Pons (tissue), 1 donor: ENCODE measurements at regions not wholly inside any gene's neighbourhood (a gene's known extent, or its start where the extent isn't known, plus 50 kb on each side); places are given as distances from the start of the nearest gene placed in this dataset.
"Not testable (repeated sequence)": the region's sequence is repeated elsewhere in the genome, so short reads cannot be mapped to it uniquely, and the experiment has no call there.

Experiments used
- DNase-seq: peaks from one replicate; pipeline ENCODE4 v3.0.0-alpha.2; 2016; ENCODE audit warnings: low spot score

DNA sequence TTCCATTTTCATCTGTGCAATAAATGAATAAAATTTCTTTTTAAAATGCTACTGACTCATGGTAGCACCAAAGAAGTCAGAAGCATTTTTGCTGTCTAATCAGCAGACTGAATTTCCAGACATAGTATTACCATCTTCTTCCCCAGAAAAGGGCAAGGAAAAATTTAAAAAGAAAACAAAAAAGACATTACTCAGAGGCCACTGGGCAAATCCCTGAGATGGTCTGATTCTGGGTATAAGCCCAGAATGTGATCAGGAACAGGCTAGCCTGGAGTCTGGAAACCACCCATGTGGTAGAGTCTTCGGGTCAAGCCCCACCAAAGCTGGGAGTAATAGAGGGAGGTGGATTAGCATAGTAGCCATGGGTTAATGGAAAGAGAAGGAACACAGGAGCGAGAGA, 342.8 kb downstream of the FBXW7 start:
- DNase-seq, result no peak

DNA sequence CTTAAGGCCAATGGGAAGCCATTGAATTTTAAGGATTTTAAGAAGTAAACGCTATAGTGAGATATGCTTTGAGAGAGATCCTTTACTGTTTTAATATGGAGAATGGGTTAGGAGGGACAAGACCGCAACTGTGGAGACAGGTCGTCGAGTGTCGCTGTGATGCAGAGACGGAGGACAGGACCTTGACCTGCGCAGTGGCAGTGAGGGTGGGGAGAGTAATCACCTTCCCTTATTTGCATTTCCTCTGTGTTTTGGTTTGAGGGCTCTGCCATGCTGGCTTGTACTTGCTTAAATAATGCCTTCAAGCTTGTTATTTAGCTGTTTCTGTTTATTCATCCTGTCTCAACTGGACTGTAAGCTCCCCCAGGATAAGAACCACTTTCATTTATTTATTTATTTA, 345.0 kb downstream of the FBXW7 start:
- no peak for DNase-seq

DNA sequence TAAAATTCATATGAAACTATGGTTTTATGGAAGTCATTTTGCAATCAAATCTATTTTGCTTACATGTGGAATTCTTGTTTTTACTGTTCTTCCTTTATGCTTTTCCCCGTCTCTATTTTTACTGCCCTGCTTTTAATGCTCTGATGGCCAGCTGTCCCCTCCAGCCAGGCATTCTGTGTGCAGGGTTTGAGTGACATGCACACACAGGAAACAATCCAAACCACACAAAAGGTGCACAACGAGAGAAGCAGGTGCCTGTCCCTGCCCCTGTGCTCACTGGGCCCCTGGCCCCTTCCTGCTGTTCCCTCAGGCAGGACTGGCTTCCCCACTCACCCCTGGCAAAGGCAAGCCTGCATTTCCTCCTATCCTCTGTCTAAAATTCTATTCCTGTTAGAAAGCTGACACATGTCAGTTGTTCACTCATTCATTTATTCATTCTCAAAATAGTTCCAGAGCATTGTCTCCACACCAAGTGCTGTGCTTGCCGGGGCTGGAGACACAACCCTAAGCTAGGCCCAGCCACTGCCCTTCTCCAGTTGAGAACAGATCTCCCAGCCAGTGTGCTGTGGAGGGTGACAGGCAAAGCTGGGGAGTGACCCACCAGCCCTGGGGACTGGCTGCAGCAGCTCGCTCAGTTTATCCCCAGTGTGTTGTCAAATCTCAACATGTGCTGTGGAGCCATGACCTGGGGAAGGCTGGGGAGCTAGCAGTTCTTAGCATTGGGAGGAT, 346.3 kb downstream of the FBXW7 start:
- no peak for DNase-seq

DNA sequence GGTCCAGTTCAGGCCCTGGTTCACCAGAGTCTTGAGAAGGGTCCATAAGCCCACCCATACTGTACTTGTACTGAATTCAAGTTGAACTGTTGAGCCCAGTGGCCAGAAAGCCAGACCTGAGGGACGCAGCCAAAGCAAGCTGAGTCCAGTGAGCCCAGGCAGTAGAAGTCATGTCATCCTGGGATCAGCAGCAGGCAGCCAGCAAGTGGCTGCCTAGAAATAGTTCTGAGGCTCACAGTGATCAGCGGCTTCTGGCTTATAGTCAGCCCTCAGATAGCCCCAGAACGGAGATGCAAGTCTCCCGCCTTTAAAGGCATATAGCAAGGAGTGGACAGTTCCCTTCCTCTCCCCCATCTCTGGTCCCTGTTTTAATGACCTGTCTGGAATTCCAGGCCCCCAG, 347.1 kb downstream of the FBXW7 start:
- no peak for DNase-seq

DNA sequence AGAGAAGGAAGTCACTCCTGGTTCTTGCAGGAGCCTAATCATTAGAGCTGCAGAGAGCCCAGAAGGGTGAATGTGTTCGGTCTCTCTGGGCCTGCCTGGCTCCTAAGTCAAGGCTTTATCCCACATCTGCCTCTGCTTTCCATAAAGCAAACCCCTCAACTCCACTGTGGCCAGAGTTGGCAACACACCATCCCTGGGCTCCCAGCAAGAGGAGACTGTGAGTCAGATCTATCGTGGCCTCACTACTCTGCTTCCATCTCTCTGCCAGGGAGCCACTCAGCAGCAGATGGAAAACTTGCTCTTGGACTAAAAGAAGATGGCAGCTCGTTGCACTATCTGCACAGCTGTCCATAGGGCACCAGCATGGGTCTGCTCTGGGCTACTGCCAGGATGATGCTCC, 348.2 kb downstream of the FBXW7 start:
- no peak for DNase-seq

DNA sequence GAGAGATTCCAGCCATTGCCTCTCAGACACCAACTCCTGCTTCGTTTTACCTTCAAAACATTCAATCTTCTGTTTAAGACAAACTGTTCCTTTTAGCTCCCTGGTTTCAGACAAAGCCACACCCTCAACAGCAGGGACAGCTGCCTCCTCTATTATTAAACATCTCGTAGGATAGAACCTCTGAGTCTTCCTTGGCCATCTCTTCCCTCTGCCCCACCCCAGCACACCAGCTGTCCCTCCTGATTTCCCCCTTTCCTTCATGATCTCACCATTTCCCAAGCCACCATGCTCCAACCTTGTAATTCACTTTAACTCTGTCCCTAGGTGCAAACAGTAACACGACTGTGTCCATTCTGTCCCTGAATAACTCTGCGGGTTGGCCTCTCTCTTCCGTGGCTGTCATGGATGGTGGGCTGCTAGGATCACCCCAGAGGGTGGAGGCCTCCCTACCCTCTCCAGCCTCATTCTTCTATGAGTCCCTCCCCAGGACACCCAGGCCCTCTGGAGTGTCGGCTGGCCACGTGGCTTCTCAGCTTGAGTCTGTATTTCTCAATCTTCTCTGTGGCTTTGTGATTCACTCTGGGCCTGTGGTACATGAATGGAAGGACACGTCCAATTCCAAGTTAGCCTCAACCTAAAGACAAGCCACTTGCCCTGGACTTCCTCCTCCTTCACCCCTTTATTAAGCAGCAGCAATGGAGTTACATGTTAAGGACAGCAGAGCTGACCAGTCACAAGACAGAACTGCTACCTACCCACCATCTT, 349.9 kb downstream of the FBXW7 start:
- no peak for DNase-seq

DNA sequence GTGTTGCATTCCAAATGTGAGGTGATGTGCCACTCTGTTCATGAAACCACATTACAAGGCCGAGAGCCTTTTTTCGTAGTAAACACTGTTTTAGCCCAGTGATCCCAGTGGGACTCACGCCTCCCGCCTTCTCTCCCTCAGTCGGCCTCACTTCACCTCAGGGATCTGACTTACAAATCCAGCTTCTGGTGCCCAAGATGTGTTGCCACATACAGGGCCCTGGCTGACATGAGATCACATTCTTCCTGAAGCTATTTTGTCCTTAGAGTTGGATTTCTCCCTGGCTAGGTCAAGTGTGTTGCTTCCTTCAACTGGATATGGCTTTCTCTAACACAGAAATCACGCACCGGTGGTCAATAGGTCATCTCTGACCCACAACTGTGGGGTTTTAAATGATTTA, 354.7 kb downstream of the FBXW7 start:
- no peak for DNase-seq

DNA sequence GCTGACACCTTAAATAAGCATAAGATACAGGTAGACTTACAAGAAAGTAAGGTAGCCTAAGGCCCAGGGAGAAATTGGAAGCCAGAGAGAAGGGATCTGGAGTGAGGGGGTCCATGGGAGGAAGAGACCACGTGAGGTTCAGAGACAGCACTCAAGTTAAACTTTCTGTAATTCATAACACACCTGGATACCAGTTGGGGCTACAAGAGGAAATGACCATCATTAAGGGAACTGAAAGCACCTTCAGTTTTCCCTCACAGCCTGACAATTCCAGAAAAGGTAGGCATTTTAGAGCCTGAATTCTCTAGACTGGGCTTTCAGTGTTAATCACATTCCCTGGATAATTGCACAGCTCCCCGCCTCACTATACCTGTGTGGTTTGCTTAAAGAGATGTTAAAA, 355.5 kb downstream of the FBXW7 start:
- no peak for DNase-seq

DNA sequence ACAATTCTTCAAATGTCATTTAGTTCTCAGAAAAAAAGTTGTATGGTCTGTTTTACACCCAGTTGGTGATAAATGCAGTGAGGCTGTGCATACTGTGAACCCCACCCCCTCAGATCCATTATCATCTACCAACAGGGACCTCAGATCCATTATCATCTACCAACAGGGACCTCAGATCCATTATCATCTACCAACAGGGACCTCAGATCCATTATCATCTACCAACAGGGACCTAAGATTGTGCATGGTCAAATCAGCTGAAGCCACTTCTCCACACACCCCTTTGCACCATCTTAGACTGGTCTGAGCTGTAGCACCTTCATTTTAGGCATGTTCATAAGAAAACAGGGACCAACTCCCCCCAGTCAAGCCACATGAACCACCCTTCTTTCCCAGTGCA, 358.4 kb downstream of the FBXW7 start:
- not testable (repeated sequence) for DNase-seq

DNA sequence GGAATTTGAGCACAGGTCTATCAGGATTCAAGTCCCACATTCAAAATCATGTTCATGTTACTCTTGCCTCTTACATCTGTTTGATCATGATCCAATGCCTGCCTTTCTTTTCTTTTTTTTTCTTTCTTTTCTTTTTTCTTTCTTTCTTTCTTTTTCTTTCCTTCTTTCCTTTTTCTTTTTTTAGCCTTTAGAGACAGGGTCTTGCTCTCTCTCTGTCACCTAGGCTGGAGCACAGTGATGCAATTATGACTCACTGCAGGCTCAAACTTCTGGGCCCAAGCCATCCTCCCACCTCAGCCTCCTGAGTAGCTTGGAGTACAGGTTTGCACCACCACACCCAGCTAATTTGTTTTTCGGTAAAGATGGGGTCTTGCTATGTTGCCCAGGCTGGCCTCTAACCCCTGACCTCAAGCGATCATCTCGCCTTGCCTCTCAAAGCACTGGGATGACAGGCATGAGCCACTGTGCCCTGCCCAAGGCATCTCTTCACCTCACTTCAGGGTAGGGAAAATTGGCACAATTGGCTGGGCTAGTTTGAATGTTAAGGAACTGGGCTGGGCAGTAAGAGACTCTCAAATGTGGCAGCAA, 359.2 kb downstream of the FBXW7 start:
- DNase-seq, result no peak

DNA sequence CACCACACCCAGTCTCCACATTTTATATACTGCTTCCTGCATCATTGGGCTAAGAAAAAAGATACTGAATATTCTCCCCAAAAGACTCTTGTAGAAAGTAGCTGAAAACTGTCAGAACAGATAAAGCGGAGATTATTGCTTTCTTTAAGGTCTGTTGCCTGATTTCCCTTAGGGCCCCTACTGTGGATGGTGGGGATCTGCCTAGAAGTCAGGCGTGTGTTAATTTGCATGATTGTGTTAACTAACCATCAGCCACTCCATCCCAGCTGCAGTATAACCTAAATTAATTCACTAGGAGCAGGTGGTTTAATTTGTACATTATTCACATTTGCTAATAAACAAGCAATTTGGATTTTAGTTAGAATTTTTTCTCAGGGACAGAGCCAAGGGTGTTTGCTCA, 360.3 kb downstream of the FBXW7 start:
- DNase-seq, result no peak

DNA sequence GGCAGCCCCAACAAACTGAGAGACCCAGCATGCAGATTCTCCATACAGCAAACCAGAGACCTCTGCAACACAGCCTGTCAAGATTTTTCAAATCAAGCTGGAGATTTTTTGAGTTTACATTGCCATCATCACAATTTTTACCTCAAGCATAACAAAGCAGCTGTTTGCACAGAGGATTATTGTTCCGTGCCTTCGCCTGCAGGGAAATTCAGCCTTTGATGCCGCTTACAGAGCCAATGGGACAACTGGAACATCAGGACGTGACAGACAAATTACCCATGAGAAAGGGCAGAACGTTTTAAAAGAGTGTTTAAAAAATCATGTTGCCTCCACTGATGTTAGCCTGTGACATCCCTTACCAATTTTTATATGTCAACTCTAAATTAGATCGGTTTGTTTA, 363.7 kb downstream of the FBXW7 start:
- DNase-seq, result no peak

DNA sequence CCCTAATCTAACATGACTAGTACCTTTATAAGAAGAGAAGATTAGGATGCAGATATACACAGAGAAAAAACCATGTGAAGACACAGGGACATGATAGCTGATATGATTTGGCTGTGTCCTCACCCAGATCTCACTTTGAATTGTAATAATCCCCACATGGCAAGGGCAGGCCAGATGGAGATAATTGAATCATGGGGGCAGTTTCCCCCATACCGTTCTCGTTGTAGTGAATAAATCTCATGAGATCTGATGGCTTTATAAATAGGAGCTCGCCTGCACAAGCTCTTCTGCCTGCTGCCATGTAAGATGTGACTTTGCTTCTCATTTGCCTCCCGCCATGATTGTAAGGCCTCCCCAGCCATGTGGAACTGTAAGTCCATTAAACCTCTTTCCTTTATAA, 364.3 kb downstream of the FBXW7 start:
- DNase-seq, result no peak

DNA sequence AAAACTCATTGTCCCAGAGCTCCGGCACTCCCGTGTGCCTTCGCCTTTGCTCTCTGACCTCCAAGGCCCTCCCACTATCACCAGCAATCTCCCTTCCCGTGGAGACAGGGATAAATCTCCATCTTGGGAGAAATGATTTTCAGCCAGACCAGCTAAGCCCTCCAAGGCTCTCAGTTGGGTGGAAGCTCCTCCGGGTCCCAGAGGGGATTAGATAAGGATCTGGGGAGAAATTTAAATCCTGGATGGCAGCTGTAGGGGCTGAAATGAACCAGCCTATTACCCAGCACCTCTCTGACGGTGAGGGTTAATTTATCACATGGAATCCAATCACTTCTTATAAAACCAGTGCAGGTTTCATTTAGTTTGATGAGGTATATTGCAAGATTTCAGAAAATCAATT, 366.2 kb downstream of the FBXW7 start:
- DNase-seq, result no peak

DNA sequence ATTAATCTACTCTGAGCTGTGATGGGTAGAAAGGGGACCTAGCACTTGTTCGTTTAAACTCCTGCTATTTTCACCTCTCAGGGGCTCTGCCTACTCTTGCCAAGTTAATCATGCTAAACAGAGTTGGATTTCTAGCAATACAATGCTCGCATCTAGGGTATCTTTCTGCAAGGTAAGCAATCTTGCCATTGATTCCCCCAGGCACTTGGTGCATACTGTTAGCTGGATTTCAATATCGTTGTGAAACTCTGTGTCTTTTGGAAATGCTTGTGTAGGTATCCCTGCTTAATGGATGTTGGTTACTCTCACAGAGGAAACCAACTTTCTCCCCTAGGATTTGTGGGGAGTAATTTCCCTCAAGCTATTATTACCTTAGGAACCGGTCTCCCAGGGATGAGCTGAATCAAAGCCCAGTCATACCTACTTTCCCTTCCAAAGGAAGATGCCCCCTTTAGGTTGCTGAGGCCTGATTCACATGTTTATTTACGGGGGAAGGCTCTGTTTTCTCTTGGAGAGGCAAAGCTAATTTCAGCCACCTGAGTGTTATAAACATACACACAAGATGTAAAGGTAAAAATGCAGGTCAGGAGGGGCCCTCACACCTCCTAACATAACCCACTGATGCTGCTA, 366.8 kb downstream of the FBXW7 start:
- no peak for DNase-seq

DNA sequence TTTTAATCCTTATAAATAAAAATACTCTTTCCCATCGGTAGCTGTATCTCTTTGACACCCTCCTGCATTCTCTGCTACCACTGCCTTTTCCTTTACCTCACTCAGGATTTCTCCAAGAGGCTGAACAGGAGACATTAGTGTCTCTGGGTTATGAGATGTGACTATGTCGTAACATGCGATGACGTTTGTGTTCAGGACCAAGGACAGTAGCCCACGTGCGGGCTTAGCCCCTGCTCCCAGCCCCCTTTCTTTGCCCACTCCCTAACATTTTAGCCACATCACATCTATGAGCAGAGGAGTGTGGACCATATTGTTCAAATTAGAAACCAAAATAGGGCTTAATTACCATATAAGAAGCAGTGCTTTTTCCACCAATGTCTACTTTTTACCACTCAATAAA, 369.3 kb downstream of the FBXW7 start:
- no peak for DNase-seq

DNA sequence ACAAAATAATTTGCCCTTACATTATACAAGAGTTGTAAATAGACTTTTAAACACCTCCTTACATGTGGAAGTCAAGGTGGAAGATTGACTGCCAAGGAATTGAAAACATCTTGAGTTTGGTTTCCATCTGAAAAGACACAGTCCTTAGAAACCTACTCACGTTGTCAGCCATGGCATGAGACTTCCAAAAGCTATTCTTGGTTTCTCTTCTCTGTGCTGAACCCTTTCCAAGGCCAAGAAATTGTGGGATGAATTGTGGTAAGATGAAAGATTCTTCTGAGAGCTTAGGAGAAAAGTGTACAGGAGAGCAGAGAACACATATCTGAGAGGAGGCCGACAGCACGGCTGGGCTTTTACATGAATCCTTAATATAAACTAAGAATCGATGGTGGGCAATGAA, 370.0 kb downstream of the FBXW7 start:
- peak; percentile 36 for DNase-seq

DNA sequence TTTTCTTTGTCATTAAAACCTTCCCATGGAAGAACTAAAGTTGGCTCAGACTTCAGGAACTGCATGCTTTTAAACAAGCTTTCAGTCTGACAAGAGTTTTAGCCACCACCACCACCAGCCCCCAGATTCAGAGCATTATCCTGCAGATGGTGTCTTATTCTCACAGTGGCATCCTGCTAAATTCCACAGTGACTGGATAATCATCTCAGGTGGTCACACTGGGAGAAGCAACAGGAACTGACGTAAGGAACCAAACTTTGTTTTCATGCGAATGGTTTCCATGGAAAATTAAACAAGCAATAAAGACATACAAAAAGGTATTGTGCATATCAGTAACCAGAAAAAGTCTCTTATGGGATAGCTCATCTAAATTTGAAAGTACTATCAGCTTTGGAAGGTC, 370.7 kb downstream of the FBXW7 start:
- no peak for DNase-seq

DNA sequence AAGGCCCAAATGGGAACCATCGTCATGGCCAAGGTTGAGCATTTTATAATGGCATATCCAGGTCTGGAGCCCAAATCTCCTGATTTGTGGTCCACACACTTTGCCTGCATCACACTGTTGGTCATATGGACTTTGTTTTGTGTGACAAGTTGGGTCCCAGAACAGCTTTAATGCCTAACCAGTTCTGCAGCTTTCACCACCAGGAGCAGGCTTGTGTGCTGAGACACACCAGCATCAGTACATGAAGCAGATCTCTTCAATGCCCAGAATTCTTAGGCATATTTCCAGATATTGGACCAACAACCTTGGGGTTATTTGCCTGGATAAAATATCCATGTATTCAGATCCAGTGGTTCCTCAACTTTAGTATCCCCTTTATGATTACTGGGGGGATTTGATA, 371.3 kb downstream of the FBXW7 start:
- no peak for DNase-seq

DNA sequence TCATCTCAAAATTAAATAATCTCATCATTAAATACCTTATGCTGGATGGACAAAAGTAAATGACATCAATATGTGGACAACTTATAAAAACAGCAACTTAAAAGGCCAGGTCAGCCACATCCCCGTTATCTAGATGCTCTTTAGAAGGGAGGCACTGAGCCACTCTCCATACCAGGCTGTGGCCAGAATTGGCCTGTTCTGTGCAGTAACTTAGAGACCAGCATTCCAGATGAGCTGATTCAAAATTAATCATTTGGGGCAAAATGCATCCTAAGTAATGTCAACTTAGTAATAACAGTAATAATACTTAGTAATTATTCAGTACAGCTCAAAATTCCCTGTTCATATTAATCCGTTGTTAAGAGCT, 373.6 kb downstream of the FBXW7 start:
- DNase-seq, result no peak

DNA sequence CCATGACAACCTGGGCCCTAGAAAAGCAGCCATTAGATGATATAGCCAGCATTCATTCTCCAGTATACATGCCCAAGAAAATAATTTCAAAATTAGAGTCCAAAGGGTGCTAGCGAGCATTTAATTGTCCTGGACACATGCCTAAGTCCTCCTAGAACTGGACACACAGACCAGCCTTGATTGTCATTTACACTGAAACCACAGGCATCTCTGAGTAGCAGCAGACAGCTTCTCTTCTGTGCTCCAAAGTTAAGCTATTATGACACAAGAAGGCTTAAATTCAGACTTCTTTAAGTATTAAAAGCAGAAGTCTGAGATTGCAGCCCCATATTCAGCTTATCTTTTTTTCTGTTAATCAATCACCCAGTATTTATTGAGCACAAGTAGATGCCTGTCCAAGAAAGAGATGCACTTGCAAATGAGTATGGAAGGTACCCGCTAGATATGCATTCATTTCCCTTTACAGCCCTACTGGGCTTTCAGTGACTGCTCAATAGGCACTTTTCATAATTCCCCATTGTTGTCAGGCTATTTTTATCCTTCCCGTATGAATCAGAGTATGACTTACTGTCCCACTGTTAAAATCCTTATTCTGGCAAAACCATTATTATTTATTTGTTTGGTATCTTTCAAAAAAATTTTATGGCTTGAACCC, 374.1 kb downstream of the FBXW7 start:
- DNase-seq, result no peak

DNA sequence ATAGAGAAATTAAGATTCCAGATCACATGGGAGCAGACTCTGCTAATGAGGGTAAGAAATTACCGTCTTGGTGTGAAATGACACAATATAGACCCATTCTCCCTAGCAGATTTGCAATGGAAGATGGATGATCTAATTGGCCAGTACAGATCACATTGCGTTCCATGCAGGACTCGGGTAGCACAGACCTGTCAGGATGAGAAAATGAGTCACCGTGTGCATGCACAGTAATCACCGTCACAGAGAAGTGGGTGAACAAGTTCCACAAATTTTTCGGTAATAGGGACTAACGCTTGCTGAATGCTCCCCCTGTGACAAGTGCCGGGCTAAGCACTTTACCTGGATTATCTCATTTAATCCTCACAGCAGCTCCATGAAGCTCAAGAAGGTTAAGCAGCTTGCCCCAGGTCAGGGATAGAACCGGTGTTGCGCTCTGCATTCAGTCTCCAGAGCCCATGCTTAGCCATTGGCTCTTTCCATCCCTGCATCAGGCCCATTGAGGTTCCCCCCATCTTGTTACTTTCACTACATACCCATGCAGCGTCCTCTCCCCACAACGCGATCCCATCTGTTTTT, 375.6 kb downstream of the FBXW7 start:
- DNase-seq, result no peak
